Left renal cortex interstitium (tissue), 4 donors: ENCODE measurements at regions not wholly inside any gene's neighbourhood (a gene's known extent, or its start where the extent isn't known, plus 50 kb on each side); places are given as distances from the start of the nearest gene placed in this dataset.

Source experiments
- DNase-seq, 4 donors: peaks; one replicate each; pipeline ENCODE4 v3.0.0-alpha.2; 2013; ENCODE audit warnings: low read depth in 4 of 4, low spot score in 2 of 4, missing footprints in 1 of 4

- no peak for DNase-seq
Measured at GRCh38 chr6:113451049-113451448, 406.1 kb upstream of the MARCKS start.

DNA sequence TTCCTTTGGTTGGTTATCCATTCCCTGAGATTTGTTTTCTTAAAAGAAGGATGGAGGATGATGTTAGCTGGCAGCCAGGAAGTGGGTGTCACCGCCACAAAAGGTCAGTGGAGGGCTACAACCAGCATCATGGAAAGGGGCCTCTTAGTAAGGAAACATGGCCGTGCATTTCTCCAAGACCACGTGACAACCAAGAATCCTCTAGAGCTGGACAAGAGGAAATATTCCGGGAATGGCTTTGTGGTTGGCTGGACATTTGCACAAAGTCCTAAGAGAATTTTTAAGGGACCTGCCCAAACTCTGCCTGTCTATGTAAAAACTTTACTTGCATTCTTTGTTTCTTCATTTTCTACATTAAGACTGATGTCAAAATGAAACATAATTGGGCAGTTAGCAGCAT lies 399.9 kb upstream of the MARCKS start:
- DNase-seq = no peak

DNA sequence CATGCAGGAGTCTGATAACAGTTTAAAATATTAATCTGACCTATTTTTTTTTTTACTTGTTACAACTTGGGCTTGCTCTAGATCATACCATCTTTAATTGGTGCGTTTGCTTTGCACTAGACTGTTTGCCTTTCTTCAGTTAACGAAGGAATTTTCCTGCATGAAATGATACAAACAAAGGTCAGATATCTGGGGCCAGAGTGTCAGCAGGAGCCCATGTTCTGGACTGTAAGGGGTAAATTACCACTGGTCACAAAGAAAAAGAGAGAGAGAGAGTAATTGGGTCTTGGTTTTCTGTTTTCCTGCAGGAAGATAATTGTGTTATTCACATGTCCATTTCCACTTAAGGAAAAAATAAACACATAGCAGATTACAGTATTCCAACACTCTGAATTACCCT lies 399.4 kb upstream of the MARCKS start:
- no peak for DNase-seq

DNA sequence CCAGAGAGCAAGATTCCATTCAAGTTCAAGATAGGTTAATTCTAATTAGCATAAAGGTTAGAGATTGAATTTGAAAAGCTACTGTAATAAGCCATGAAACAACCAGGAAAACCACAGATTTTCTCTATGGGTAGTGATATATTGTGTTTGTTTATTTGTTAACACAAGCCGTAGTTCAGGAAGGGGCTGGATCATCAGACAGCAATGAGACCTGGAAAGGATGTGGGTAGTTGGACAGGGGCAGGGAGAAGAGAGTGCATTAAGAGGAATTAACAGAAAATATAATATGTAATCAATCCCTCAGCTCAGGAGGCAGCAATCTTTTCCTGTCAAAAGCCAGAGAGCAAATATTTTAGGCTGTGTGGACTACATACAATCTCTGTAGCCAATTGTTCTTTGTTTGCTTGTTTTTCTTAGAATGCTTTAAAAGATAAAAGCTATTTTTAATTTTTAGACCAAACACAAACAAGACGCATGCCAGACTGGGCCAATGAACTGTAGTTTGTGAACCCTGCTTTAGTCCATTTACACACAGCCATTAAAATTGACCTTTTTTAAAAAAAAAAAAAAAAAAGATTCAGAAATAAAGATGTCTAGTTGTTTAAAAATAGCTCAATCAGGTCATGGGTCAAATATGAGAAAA lies 398.7 kb upstream of the MARCKS start:
- peak in 1 of 4 donors; percentile 32 for DNase-seq

DNA sequence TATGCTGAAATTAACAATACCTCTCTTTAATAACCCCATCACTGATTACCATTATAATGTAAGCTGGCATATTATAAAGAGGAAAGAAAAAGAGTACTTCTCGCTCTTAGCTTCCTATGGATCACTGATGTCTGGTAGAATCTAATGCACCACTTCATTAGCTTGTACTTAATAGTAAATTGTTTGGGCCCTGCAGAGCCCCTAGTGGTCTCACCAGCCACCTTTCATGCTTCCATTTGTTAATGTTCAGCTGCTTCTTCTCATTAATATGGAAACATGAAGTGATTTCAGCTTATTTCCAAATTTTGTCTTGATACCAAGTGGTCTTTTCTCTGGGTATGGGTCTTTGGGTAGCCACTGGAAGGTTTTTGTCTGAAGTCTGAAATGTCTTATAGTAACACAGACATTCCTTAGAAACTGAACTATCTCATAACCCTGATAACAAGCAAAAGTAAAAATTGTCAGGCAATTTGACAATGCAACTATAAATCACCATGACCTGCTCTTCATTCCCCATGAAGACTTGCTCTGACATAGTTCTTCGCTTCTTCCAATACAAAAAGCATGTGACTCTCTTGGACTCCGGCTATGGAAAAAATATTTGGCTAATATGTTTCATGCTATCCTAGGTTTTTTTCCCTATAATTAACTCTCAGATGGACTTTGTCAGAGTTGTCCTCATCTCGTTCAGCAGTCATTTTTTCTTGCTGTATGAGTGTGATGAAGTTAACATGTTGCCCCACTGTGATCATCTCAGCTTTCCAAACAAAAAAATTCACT lies 395.8 kb upstream of the MARCKS start:
- DNase-seq = no peak

DNA sequence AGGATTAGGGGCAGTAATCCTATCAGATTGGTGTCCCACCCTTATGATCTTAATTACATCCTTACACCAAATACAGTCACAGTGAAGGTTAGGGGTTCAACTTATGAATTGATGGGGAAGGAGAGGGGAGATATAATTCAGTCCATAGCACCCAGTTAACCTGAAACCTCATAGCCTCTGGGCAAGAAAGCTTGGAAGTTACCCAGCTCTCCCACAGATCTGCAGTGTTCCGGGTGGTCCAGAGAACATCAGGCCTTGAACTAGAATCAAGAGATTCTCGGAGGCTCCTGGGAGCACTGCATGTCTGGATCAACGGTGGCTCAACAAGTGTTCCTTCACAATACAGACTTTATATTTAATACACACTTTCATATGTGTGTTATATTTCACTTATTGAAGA lies 392.6 kb upstream of the MARCKS start:
- no peak for DNase-seq

- no peak for DNase-seq
Measured at GRCh38 chr6:113464960-113465359, 392.2 kb upstream of the MARCKS start.

DNA sequence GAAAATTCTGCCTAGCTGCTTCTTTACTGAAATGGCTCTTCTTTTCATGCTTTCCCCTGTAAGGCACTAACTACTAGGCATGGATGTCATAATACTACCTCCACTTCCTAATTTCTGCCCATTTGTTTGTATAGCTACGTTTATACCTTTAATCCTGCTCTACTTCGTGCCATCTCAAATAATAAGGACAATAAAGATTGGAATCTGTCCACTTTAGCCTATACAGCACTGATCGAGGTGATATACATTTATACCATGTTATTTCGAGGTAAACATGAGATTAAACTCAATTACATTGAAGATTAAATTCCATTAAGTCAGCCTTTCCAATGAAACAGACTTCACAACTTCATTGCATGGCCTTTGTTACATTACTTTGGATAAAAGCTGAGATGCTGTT lies 390.6 kb upstream of the MARCKS start:
- DNase-seq = no peak

DNA sequence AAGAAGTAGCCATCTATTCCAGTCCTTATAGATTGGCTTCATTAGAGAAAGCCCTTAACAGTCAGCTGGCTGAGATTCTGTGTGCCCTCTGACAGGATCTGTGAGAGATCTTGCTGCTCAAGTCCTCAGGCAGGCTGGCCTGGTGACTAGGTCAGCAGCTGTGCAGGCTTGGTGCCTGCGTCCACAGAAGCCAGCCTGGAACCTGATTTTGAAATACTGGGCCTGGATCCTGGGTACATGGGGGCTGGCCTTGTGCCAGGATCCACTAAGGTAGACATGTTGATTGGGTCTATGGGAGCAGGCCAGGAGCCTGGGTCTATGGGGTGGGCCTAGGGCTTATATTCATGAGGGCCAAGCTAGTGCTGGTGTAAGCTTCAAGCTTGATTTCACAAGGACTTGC lies 381.8 kb upstream of the MARCKS start:
- DNase-seq = no peak

DNA sequence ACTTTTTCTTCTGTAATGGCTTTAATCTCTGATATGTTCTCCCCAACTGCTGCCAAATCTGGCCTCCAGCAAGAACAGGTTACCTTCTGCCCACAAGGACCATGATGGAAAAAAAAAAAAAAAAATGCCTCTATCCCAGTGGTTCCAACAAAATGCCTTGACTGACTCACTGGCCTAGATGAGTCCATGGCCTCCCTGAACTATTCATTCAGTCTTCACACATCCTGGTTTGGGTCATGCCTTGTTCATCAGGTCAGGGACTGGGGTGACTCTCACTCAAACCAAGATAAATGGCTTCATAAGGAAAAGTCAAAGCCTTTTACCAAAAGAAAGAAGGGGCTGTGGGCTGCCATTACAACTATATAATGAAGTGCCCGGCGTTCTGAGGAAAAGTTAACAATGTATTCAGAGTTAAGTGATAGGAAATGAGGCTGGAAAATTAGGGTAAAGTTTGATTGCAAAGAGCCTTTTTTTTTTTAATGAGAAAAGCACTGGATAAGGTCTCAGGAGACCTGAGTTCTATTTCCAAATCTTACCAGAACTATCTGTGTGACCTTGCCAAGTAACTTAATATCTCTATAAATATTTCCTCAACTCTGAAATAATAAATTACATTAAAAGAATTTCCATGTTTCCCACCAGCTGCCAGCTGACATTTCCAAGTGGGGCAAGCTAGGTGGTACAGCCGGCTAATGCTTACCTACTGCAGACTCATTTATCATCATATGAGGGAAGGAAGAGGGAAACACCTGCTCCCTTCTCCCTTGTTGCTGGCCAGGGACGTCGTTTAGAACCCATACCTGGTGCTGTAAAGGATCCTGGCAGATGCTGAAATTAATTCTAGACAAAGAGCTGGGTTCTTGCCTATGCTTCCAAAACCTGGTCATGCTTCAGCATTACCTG lies 380.0 kb upstream of the MARCKS start:
- no peak for DNase-seq

- no peak for DNase-seq
Measured at GRCh38 chr6:113480616-113481015, 376.5 kb upstream of the MARCKS start.

DNA sequence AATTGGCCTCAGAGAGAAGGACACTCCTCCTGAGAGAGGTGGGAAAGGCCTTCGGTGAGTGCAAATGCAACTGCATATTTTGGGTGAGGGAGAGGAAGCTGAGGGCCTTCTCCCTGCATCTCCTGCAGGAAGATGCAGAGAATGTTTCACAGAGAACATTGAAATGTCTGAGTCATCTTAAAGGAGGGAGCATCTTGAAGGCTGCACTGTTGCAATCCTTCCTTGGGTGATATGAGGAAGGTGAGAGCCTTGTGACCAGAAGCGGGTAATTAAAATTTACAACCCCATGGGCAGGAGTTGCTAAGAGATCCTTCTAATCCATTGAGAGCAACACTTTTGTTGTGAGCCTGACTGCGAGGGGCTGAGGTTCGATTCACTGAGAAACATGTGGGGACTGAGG lies 375.7 kb upstream of the MARCKS start:
- no peak for DNase-seq

GRCh38 chr6:113481910-113482309 lies 375.2 kb upstream of the MARCKS start:
- DNase-seq = no peak

DNA sequence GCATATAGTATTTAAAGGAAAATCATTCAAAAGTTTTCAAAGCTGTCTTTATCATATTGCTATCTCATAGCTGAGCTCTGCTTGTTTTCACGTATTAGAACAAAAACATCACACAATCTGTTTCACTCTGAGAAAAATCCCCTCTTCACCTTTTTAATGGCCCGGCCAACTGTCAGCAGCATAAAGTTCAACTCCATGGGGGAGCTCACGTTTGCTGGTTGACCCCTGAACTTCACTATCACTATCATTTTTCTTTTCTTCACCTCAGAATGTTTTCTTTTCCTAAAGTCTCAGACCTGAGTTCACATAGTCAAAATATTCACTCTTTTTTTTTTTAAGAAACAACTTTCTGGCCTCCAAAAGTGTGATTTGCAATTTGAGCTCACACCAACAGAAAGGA lies 374.4 kb upstream of the MARCKS start:
- DNase-seq = no peak

GRCh38 chr6:113486199-113486598 lies 370.9 kb upstream of the MARCKS start:
- no peak for DNase-seq

GRCh38 chr6:113487489-113488058 lies 369.6 kb upstream of the MARCKS start:
- no peak for DNase-seq

GRCh38 chr6:113488061-113488460 lies 369.1 kb upstream of the MARCKS start:
- no peak for DNase-seq

DNA sequence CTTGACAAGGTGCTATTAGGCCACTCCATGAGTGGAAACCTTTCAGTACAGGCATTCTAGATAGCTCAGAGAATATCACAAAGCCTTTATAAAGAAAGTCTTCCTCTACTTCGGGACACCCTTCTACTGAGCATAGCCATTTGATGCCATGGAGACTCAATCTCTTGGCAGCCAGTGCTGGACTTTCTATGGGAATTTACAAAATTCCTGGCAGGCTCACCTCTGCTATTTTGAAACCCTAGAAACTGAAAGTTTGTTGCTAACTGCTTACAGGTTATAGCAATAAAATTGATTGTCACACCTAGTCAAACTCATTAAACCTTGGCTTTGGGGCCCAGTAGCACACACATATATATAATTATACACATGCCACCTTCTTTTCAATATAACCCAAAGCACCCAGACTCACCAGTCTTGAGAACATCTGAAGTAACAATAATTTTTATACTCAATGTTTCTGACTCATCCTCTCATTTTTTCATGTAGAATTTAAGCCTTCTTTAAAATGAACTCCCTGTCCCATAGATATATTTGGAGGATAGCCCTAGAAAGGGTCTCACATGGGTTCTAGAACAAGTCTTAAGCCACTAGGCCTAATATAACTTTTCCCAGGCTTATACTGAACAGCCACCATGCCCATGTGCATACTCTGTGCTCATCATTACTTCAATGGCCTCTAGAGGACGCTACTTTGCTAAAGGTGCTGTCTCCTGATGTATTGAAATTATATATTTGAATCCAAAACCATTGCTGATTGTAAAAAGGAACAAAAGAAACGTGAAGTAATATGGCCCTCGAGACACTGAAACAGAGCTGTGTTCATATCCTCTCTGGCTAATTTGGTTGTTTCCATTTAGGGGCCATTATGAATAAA lies 368.1 kb upstream of the MARCKS start:
- no peak for DNase-seq

- DNase-seq = no peak
Measured at GRCh38 chr6:113489952-113490746, 367.0 kb upstream of the MARCKS start.
